ENCODE measurements at regions not wholly inside any gene's neighbourhood (a gene's known extent, or its start where the extent isn't known, plus 50 kb on each side); places are given as distances from the start of the nearest gene placed in this dataset.

DNA sequence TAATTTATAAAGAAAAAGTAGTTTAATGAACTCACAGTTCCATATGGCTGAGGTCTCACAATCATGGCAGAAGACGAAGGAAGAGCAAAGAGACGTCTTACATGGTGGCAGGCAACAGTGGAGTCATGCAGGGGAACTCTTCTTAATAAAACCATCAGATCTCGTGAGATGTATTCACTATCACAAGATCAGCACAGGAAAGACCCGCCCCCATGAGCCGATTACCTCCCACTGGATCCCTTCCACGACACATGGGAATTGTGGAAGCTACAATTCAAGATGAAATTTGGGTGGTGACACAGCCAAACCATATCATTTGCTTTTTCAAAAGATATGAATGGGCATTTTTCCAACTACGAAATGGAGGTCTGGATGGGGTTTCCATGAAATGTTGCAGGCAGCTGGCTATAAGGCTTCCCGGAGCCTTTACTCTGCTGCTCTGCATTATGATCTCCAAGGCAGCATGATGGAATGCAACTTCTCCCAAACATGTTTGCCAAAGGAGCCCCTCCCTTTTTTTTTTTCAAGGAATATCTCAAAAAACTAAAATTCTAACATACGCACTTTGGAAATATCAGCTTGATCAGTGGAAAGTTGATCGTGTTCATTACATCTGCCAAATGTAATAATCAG lies 189.7 kb downstream of the MEX3B start:
- Histone ChIP-seq H3K4me3 (ENCODE audit: low read depth in 2 of 2, low read length in 1 of 2) (no peak overlapping the region), H3K9ac (no peak overlapping the region), H3K27me3 (ENCODE audit: insufficient read depth) (no peaks in the 10 kb centered on the region), H3K4me1 (ENCODE audit: control insufficient read depth in 1 of 2, insufficient read depth in 2 of 2, low read depth in 1 of 2, low read length in 1 of 2) (no peaks in the 10 kb centered on the region), H3K36me3 (replicated peaks in 1 of 2; ENCODE audit: control insufficient read depth in 1 of 2, insufficient read depth in 2 of 2, low read length in 1 of 2) (no peaks in the 10 kb centered on the region), H2AFZ (ENCODE audit: low read depth) (no peak overlapping the region), H3K79me2 (ENCODE audit: insufficient read depth) (no peaks in the 10 kb centered on the region), H3K4me2 (no peak overlapping the region), H3F3A (replicated peaks; ENCODE audit: insufficient read depth) (no peaks in the 10 kb centered on the region), H4K20me1 (ENCODE audit: insufficient read depth) (no peaks in the 10 kb centered on the region), H3K9me2 (no peaks in the 10 kb centered on the region), H3K27ac (ENCODE audit: low read depth in 2 of 2, low read length in 1 of 2) (no peak overlapping the region), H3K9me3 (no peaks in the 10 kb centered on the region)
- WGBS (ENCODE audit: low lambda C conversion rate) = 48% methylated on average over 10 of the region's 10 CpGs
- ChIA-PET CTCF (interaction anchor here (0.7 kb wide), 1 partner anchor 271 kb away, joined by 3 read pairs; no protein-coding TSS in a partner anchor), POLR2A (no interaction called here)
- no peak for DNase-seq
- TF ChIP-seq, protein P1, sequence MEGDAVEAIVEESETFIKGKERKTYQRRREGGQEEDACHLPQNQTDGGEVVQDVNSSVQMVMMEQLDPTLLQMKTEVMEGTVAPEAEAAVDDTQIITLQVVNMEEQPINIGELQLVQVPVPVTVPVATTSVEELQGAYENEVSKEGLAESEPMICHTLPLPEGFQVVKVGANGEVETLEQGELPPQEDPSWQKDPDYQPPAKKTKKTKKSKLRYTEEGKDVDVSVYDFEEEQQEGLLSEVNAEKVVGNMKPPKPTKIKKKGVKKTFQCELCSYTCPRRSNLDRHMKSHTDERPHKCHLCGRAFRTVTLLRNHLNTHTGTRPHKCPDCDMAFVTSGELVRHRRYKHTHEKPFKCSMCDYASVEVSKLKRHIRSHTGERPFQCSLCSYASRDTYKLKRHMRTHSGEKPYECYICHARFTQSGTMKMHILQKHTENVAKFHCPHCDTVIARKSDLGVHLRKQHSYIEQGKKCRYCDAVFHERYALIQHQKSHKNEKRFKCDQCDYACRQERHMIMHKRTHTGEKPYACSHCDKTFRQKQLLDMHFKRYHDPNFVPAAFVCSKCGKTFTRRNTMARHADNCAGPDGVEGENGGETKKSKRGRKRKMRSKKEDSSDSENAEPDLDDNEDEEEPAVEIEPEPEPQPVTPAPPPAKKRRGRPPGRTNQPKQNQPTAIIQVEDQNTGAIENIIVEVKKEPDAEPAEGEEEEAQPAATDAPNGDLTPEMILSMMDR (IDR thresholded peaks at IDR 0.05) = no peak
- no peak for TF ChIP-seq RFX5 (IDR thresholded peaks at IDR 0.05; ENCODE audit: low read length)
- no peak for TF ChIP-seq TEAD4 (IDR thresholded peaks at IDR 0.05; ENCODE audit: borderline replicate concordance, insufficient read depth)
- TF ChIP-seq, protein P2, sequence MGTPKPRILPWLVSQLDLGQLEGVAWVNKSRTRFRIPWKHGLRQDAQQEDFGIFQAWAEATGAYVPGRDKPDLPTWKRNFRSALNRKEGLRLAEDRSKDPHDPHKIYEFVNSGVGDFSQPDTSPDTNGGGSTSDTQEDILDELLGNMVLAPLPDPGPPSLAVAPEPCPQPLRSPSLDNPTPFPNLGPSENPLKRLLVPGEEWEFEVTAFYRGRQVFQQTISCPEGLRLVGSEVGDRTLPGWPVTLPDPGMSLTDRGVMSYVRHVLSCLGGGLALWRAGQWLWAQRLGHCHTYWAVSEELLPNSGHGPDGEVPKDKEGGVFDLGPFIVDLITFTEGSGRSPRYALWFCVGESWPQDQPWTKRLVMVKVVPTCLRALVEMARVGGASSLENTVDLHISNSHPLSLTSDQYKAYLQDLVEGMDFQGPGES (IDR thresholded peaks at IDR 0.05; ENCODE audit: low read depth, low read length) = no peak
- TF ChIP-seq GABPA (IDR thresholded peaks at IDR 0.05; ENCODE audit: low read depth) = no peak
- no peak for TF ChIP-seq REST (IDR thresholded peaks at IDR 0.05; ENCODE audit: low read depth, low read length)
- no peak for TF ChIP-seq FOXM1 (IDR thresholded peaks at IDR 0.05; ENCODE audit: low read depth)
- no peak for TF ChIP-seq RXRA (IDR thresholded peaks at IDR 0.05; ENCODE audit: borderline replicate concordance, low read depth)
- no peak for TF ChIP-seq USF2 (IDR thresholded peaks at IDR 0.05; ENCODE audit: borderline replicate concordance, low read depth, low read length)
